Epithelial cell of esophagus (primary cell): ENCODE measurements at regions not wholly inside any gene's neighbourhood (a gene's known extent, or its start where the extent isn't known, plus 50 kb on each side); places are given as distances from the start of the nearest gene placed in this dataset.

Experiments
- DNase-seq: peaks from one replicate; pipeline ENCODE4 v3.0.0; 2010; ENCODE audit warnings: low read depth
- H3K4me3 ChIP-seq: 2 replicates; pipeline ENCODE4 v1.5.1; 2011; ENCODE audit warnings: mild to moderate bottlenecking, low read length, control low read depth
- CTCF ChIP-seq: IDR thresholded peaks from 2 replicates; pipeline ENCODE4 v1.5.1; 2011; ENCODE audit warnings: low read depth, mild to moderate bottlenecking, low read length, control low read depth, inconsistent platforms; ENCODE audit not compliant: insufficient read depth; ENCODE audit errors: missing control alignments

GRCh38 chr3:63064209-63064755, 189.1 kb upstream of the CADPS start:
- H3K4me3 ChIP-seq = no peak overlapping the region
- DNase-seq = no peak
- no peak for TF ChIP-seq CTCF

GRCh38 chr3:63067999-63068645, 192.9 kb upstream of the CADPS start:
- H3K4me3 ChIP-seq = no peak overlapping the region
- no peak for TF ChIP-seq CTCF
- DNase-seq = peak; percentile 76

- no peak for DNase-seq
- TF ChIP-seq CTCF = no peak
- no peak overlapping the region for H3K4me3 ChIP-seq
These were observed 194.7 kb upstream of the CADPS start for GRCh38 chr3:63069806-63070475.

- no peak for DNase-seq
- no peak for TF ChIP-seq CTCF
- no peak overlapping the region for H3K4me3 ChIP-seq
These were observed 195.2 kb upstream of the CADPS start for GRCh38 chr3:63070476-63070810.

GRCh38 chr3:63076357-63076756, 201.1 kb upstream of the CADPS start:
- no peak for TF ChIP-seq CTCF
- no peak for DNase-seq
- H3K4me3 ChIP-seq = no peak overlapping the region

GRCh38 chr3:63086190-63086589, 191.9 kb upstream of the SYNPR start:
- no peak overlapping the region for H3K4me3 ChIP-seq
- no peak for DNase-seq
- no peak for TF ChIP-seq CTCF
